ACC112 (cell line): ENCODE measurements at regions not wholly inside any gene's neighbourhood (a gene's known extent, or its start where the extent isn't known, plus 50 kb on each side); places are given as distances from the start of the nearest gene placed in this dataset.

Source experiments
- H2AFZ ChIP-seq: fragments of 200-600 bp; sonication (generic); one replicate; pipeline ENCODE4 v1.6.0; 2017; ENCODE audit warnings: antibody characterized with exemption, low read length; ENCODE audit not compliant: unreplicated experiment
- H3K27ac ChIP-seq: fragments of 200-600 bp; sonication (generic); 2 replicates; pipeline ENCODE4 v1.5.1; 2014; ENCODE audit warnings: low read depth, mild to moderate bottlenecking, antibody characterized with exemption, low read length, moderate library complexity
- H3K27me3 ChIP-seq: fragments of 200-600 bp; sonication (generic); 2 replicates; pipeline ENCODE4 v1.6.1; 2014; ENCODE audit warnings: mild to moderate bottlenecking, antibody characterized with exemption, low read length, moderate library complexity, mixed read lengths; ENCODE audit not compliant: insufficient read depth
- H3K36me3 ChIP-seq: fragments of 200-600 bp; sonication (generic); 2 replicates; pipeline ENCODE4 v1.6.1; 2016; ENCODE audit warnings: mild to moderate bottlenecking, antibody characterized with exemption, low read length, moderate library complexity, mixed read lengths; ENCODE audit not compliant: insufficient read depth
- H3K4me1 ChIP-seq: fragments of 200-600 bp; sonication (generic); one replicate; pipeline ENCODE4 v1.6.1; 2016; ENCODE audit warnings: low read length, mixed read lengths; ENCODE audit not compliant: insufficient read depth, unreplicated experiment, control insufficient read depth
- H3K4me3 ChIP-seq: fragments of 200-600 bp; sonication (generic); 2 replicates; pipeline ENCODE4 v1.5.1; 2014; ENCODE audit warnings: mild to moderate bottlenecking, low read depth, low read length
- H3K79me2 ChIP-seq: fragments of 200-600 bp; sonication (generic); one replicate; pipeline ENCODE4 v1.6.0; 2016; ENCODE audit warnings: low read length; ENCODE audit not compliant: control insufficient read depth, unreplicated experiment, insufficient read depth

DNA sequence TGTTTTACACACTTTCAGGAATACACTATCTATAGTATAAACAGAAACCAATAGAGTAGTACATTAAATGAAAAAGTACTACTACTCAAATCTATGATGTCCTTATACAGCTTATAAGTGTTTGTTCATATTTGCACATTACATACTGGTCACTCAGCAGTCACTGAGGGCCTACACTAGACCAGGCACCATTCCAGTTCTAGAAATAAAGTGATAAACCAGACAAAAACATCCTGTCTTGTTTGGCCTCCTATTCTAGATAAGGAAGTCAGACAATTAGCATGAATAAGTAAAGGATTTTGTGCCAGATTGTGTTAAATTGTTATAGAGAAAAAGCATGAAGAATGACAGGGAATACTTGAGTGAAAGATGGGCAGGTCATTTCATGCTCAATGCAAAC lies 219.0 kb downstream of the CRPPA start:
- Histone ChIP-seq H3K4me3 (no peak overlapping the region), H3K27me3 (no peaks in the 10 kb centered on the region), H2AFZ (no peak overlapping the region), H3K79me2 (no peaks in the 10 kb centered on the region), H3K4me1 (no peaks in the 10 kb centered on the region), H3K27ac (no peak overlapping the region), H3K36me3 (no peaks in the 10 kb centered on the region)

DNA sequence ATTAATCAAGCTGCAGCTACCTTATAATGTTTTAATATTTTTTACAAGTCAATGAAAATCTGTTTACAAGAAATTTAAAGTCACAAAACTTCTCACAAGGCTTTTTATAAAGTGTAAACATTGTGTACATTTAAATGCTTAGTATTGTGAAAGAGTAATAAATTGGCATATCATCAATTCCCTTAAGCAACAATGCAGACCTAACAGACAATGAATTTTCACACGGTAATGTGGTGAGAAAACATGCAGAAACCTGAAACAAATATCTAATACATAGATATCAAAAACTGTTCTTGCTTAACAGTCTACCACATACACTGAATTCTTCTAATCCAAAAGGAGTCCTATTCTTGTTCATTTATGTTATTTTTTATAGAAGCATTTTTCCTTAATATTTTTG lies 220.7 kb downstream of the CRPPA start:
- Histone ChIP-seq H3K4me3 (no peak overlapping the region), H3K79me2 (no peaks in the 10 kb centered on the region), H3K4me1 (no peaks in the 10 kb centered on the region), H3K36me3 (no peaks in the 10 kb centered on the region), H3K27ac (no peak overlapping the region), H2AFZ (no peak overlapping the region), H3K27me3 (no peaks in the 10 kb centered on the region)

DNA sequence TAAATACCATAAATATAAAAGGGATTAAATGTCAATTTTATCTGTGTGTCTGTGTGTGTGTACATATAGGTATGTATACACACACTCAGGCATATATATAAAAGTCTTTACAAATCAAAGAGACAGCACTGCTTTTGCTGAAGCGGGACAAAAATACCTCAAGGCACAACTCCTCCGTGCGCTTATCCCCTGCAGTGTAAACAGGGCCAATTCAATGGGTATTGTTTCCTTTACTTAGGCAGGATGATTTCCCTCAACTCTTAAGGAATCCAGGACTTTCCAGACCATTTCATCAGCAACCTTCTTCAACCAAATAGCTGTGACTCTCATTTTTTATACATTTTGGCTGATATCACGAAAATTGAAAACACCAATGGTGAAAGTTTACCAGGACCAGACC lies 227.7 kb downstream of the CRPPA start:
- Histone ChIP-seq H3K4me3 (no peak overlapping the region), H3K4me1 (no peaks in the 10 kb centered on the region), H2AFZ (no peak overlapping the region), H3K79me2 (no peaks in the 10 kb centered on the region), H3K27me3 (no peaks in the 10 kb centered on the region), H3K36me3 (no peaks in the 10 kb centered on the region), H3K27ac (no peak overlapping the region)

DNA sequence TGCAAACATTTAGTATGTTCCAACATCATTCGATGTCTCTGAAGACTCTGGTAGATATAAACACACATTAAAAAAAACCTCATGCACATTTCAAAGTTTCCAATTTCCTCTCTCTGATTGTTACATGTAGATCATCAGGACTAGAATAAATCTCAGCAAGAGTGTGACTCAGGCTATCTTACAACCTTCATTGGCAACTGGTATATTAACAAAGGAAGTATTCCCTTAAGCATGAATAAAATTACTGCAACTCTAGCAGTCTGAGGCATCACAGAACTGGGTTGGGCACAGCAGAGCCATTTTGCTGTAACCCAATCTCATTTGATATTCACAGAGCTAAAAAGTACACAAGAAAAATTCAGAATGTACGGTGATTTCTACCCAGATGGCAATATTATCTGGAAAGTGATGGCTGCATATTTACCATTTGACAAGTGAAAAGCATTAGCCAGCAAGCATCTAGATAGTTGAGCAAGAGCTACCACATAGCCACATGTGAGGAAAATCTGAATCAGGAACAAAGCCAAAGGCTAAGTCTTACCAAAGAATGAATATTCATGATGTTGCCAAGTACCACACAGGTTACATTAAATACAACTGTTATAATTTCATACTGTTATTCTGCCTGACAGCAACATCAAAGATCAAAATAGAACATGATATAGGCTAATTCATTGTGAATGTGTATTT lies 232.2 kb downstream of the CRPPA start:
- no peak overlapping the region for H2AFZ ChIP-seq

DNA sequence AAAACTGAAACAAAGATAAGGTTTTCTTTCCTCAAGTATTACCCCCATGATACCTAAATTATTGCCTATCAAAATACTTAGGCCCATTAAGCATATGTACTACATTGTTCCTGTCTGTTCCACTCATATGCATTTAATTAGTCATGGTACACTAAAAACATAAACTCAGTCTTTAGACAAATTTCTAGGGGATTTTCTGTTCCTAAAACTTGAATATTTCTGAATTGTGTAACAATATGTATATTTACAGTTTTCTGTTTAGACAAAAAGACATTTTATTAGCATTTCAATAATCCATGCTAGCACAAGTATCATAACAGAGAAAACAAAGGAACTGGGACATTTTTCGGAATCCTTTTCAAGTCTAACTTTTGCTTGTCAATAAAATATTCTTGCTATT lies 234.2 kb downstream of the CRPPA start:
- no peaks in the 10 kb centered on the region for H3K79me2 ChIP-seq
- no peak overlapping the region for H2AFZ ChIP-seq
- H3K4me1 ChIP-seq, result no peaks in the 10 kb centered on the region
- H3K4me3 ChIP-seq, result no peak overlapping the region
- no peaks in the 10 kb centered on the region for H3K27me3 ChIP-seq
- H3K36me3 ChIP-seq, result no peaks in the 10 kb centered on the region
- H3K27ac ChIP-seq, result no peak overlapping the region

More for the DNA sequence above, 232.2 kb downstream of the CRPPA start:
- H3K36me3 ChIP-seq, result no peaks in the 10 kb centered on the region
- H3K4me1 ChIP-seq, result no peaks in the 10 kb centered on the region
- H3K79me2 ChIP-seq, result no peaks in the 10 kb centered on the region
- H3K27ac ChIP-seq, result no peak overlapping the region
- H3K27me3 ChIP-seq, result no peaks in the 10 kb centered on the region
- H3K4me3 ChIP-seq, result no peak overlapping the region

DNA sequence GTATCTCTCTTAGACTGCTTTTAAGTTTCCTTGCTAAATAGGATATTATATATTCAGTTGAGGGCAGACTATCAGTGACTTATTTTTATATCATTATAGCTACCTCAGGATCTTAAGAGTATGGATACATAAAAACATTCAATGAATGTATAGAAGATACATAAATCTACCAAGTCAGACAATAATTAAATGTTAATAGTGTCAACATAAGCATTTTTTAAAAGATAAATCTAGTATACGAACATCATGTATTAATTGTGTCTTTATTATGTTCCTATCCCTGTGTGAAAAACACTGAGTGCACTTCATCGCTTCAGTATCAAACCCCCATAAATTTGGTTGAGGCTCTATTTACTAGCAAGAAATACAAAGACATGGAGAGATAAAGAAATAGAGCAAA lies 242.8 kb downstream of the CRPPA start:
- no peaks in the 10 kb centered on the region for H3K4me1 ChIP-seq
- no peak overlapping the region for H3K27ac ChIP-seq
- no peaks in the 10 kb centered on the region for H3K27me3 ChIP-seq
- H3K79me2 ChIP-seq, result no peaks in the 10 kb centered on the region
- H3K36me3 ChIP-seq, result no peaks in the 10 kb centered on the region
- no peak overlapping the region for H2AFZ ChIP-seq
- no peak overlapping the region for H3K4me3 ChIP-seq

DNA sequence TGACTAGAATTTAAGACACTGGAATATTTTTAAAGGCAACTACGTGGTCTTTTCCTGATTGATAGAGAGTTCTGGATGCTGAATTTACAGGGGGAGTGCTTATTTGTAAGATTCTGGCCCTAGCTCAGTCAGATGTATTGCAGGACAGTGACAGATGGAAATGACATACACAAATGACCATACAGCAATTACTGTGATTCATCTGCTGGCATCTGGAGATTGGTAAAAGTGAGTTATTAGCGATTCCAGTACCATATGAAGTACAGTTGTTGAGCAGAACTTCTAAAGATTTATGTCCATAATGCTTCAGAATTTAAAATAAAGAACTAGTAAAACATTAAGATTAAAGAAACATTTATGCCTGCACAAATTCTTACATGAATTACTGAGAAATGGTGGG lies 243.2 kb downstream of the CRPPA start:
- no peaks in the 10 kb centered on the region for H3K4me1 ChIP-seq
- no peak overlapping the region for H3K27ac ChIP-seq
- no peaks in the 10 kb centered on the region for H3K36me3 ChIP-seq
- no peaks in the 10 kb centered on the region for H3K79me2 ChIP-seq
- H2AFZ ChIP-seq, result no peak overlapping the region
- H3K27me3 ChIP-seq, result no peaks in the 10 kb centered on the region
- H3K4me3 ChIP-seq, result no peak overlapping the region

DNA sequence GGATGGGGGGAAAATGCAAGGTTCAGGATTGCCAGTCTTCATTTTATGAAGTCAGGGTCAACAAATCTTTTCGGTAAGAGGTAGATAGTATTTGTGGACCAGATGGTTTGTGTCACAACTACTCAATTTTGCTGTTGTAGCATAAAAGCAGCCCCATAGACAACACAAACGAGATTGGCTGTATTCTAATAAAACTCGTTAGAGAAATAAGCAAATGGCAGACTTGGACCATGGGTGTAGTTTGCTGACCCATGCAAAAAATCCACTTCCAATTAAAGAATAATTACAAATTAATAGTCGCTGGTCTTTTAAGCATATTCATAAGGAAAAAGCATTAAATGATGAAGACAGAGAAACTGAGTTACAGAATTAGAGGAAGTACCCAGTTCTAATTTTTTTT lies 247.1 kb downstream of the CRPPA start:
- Histone ChIP-seq H3K27me3 (no peaks in the 10 kb centered on the region), H3K36me3 (no peaks in the 10 kb centered on the region), H3K79me2 (no peaks in the 10 kb centered on the region), H3K27ac (no peak overlapping the region), H3K4me3 (no peak overlapping the region), H3K4me1 (no peaks in the 10 kb centered on the region), H2AFZ (no peak overlapping the region)

DNA sequence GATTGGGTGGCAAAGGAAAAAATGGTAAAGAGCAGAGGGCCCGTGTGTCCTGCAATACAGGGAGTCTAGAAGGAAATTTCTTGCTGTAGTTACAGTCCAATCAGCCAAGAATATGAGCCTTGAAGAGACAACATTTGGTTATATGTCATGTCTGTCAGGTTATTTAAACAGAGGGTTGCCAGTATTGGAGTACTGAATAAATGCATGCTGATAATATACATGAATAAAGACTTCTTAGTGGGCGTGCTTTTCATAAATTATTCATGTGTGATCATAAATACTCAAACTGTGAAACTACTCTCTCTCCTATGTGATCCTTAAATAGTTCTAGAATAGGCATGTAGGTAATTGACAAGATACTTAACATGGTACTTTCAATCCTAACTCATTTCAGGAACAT lies 249.0 kb downstream of the CRPPA start:
- no peaks in the 10 kb centered on the region for H3K79me2 ChIP-seq
- no peak overlapping the region for H3K27ac ChIP-seq
- no peaks in the 10 kb centered on the region for H3K36me3 ChIP-seq
- H2AFZ ChIP-seq, result no peak overlapping the region
- no peaks in the 10 kb centered on the region for H3K27me3 ChIP-seq
- no peak overlapping the region for H3K4me3 ChIP-seq
- H3K4me1 ChIP-seq, result no peaks in the 10 kb centered on the region

DNA sequence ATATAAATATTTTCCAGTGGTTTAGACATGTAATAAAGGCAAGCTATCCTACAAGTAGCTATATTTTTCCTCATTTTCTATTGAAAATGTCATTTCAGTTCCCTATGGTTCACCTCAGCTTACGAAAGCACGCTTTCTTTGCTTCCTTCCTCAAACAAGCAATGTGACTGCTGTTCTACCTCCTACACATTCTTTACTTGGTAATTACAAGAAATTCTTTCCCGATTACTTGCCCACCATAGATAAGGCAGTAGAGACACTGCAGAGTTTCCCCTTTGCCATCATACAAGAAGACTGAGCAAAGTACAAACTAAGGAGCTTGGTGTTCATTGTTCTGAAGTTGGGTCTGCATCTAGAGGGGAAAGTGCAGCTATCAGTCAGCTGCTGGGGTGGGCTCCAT lies 249.4 kb downstream of the CRPPA start:
- Histone ChIP-seq H3K4me1 (no peaks in the 10 kb centered on the region), H3K27ac (no peak overlapping the region), H3K79me2 (no peaks in the 10 kb centered on the region), H3K36me3 (no peaks in the 10 kb centered on the region), H3K27me3 (no peaks in the 10 kb centered on the region), H3K4me3 (no peak overlapping the region), H2AFZ (no peak overlapping the region)

DNA sequence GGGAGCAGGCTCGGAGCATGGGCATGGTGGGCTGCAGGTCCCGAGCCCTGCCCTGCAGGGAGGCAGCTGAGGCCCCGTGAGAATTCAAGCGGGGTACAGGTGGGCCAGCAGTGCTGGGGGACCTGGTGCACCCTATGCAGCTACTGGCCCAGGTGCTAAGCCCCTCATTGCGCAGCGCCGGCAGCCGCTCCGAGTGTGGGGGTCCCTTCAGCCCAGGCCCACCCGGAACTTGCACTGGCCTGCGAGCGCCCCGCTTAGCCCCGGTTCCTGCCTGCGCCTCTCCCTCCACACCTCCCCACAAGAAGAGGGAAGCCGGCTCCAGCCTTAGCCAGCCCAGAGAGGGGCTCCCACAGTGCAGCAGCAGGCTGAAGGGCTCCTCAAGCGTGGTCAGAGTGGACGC lies 250.7 kb downstream of the CRPPA start:
- no peak overlapping the region for H2AFZ ChIP-seq
- no peak overlapping the region for H3K27ac ChIP-seq
- H3K36me3 ChIP-seq, result no peaks in the 10 kb centered on the region
- H3K4me3 ChIP-seq, result no peak overlapping the region
- no peaks in the 10 kb centered on the region for H3K79me2 ChIP-seq
- no peaks in the 10 kb centered on the region for H3K4me1 ChIP-seq
- no peaks in the 10 kb centered on the region for H3K27me3 ChIP-seq
